Keratinocyte (primary cell): ENCODE measurements at regions not wholly inside any gene's neighbourhood (a gene's known extent, or its start where the extent isn't known, plus 50 kb on each side); places are given as distances from the start of the nearest gene placed in this dataset.

ENCODE experiments used
- DNase-seq: peaks from one replicate; pipeline ENCODE4 v3.0.0-alpha.2; 2011; ENCODE audit warnings: low read depth, missing footprints, low spot score
- FAIRE-seq: peaks from 2 replicates; lab custom pipeline; 2011; peaks lifted over from hg19 to GRCh38; lab: Jason Lieb, UNC
- H2AFZ ChIP-seq: 2 replicates; pipeline ENCODE4 v1.6.0; 2012; ENCODE audit warnings: low read length, control low read depth, inconsistent platforms; ENCODE audit not compliant: control insufficient read depth
- H3K27ac ChIP-seq: 2 replicates; pipeline ENCODE4 v1.5.1; 2011; ENCODE audit warnings: low read length; ENCODE audit not compliant: control insufficient read depth, insufficient read depth
- H3K27me3 ChIP-seq: 3 replicates; pipeline ENCODE4 v1.6.0; 2011; ENCODE audit warnings: low read length; ENCODE audit not compliant: control insufficient read depth, insufficient read depth; ENCODE audit errors: extremely low read depth
- H3K36me3 ChIP-seq, 2 experiments: 2 replicates in 1 of 2; 3 replicates in 1 of 2; pipeline ENCODE4 v1.5.1; 2011; ENCODE audit warnings: low read length in 2 of 2, mild to moderate bottlenecking in 1 of 2; ENCODE audit not compliant: control insufficient read depth in 2 of 2, insufficient read depth in 2 of 2; ENCODE audit errors: extremely low read depth in 1 of 2
- H3K4me1 ChIP-seq: 3 replicates; pipeline ENCODE4 v1.5.1; 2011; ENCODE audit warnings: low read length; ENCODE audit not compliant: control insufficient read depth, insufficient read depth; ENCODE audit errors: extremely low read depth
- H3K4me2 ChIP-seq: 3 replicates; pipeline ENCODE4 v1.6.0; 2011; ENCODE audit warnings: low read depth, low read length; ENCODE audit not compliant: control insufficient read depth, insufficient read depth; ENCODE audit errors: extremely low read depth
- H3K4me3 ChIP-seq, 3 experiments: fragments of 200-600 bp in 1 of 3; sonication (generic) in 1 of 3; 2 replicates in 2 of 3; 3 replicates in 1 of 3; pipeline ENCODE4 v1.5.1; 2011 to 2016; ENCODE audit warnings: low read length in 3 of 3, mild to moderate bottlenecking in 3 of 3, control low read depth in 2 of 3, inconsistent platforms in 1 of 3, low read depth in 1 of 3, mixed read lengths in 1 of 3, mixed run types in 1 of 3, moderate library complexity in 1 of 3; ENCODE audit not compliant: control insufficient read depth in 2 of 3, insufficient read depth in 2 of 3; ENCODE audit errors: extremely low read depth in 1 of 3
- H3K79me2 ChIP-seq: 2 replicates; pipeline ENCODE4 v1.6.0; 2012; ENCODE audit warnings: low read length; ENCODE audit not compliant: control insufficient read depth, insufficient read depth
- H3K9ac ChIP-seq: 3 replicates; pipeline ENCODE4 v1.6.0; 2011; ENCODE audit warnings: low read length; ENCODE audit not compliant: control insufficient read depth, insufficient read depth; ENCODE audit errors: extremely low read depth
- H3K9me1 ChIP-seq: 3 replicates; pipeline ENCODE4 v1.6.0; 2011; ENCODE audit warnings: low read length; ENCODE audit not compliant: control insufficient read depth, insufficient read depth; ENCODE audit errors: extremely low read depth
- H3K9me3 ChIP-seq: 2 replicates; pipeline ENCODE4 v1.5.1; 2012; ENCODE audit warnings: low read depth, low read length; ENCODE audit not compliant: control insufficient read depth
- H4K20me1 ChIP-seq: 3 replicates; pipeline ENCODE4 v1.6.0; 2011; ENCODE audit warnings: low read length; ENCODE audit not compliant: control insufficient read depth, insufficient read depth; ENCODE audit errors: extremely low read depth
- CTCF ChIP-seq, 3 experiments: IDR thresholded peaks in 1 of 3; conservative IDR thresholded peaks in 1 of 3; optimal IDR thresholded peaks in 1 of 3; 2 replicates in 2 of 3; 3 replicates in 1 of 3; pipeline versions ENCODE3 to v1.5.1; 2011; ENCODE audit warnings: low read length in 3 of 3, mild to moderate bottlenecking in 3 of 3, moderate library complexity in 2 of 3, control low read depth in 1 of 3, inconsistent platforms in 1 of 3; ENCODE audit not compliant: insufficient read depth in 2 of 3; ENCODE audit errors: extremely low read depth in 1 of 3
- EZH2 ChIP-seq: IDR thresholded peaks from one replicate; pipeline ENCODE4 v1.6.1; 2012; ENCODE audit warnings: inconsistent platforms, mild to moderate bottlenecking, low read length, moderate library complexity
- dilution Hi-C: fragments of 300-500 bp; cut with MboI; formaldehyde crosslinking; loops from one replicate; pipeline ENCODE4 v1.7.0; 2020; ENCODE audit warnings: low sequenced_read_pairs; ENCODE audit not compliant: extremely low pct_ligation_motif_present

GRCh38 chr14:106315436-106315835 lies 789.1 kb downstream of the TMEM121 start:
- H3K4me1 ChIP-seq: no peaks in the 10 kb centered on the region
- DNase-seq (no peak), FAIRE-seq (no peak)
- no peaks in the 10 kb centered on the region for H3K79me2 ChIP-seq
- TF ChIP-seq CTCF (optimal IDR thresholded peaks at IDR 0.05 in 1 of 3, IDR thresholded peaks at IDR 0.05 in 1 of 3, conservative IDR thresholded peaks at IDR 0.05 in 1 of 3; ENCODE audit: extremely low read depth in 1 of 3, insufficient read depth in 2 of 3, low read length in 3 of 3): no peak
- TF ChIP-seq EZH2: no peak
- no peak overlapping the region for H2AFZ ChIP-seq
- no peak overlapping the region for H3K27ac ChIP-seq
- H3K36me3 ChIP-seq: no peaks in the 10 kb centered on the region
- H3K9me1 ChIP-seq: no peaks in the 10 kb centered on the region
- H3K9me3 ChIP-seq: peaks cover 2% of the 10 kb centered on the region
- no peak overlapping the region for H3K4me2 ChIP-seq
- dilution Hi-C loops: no loop called here
- no peak overlapping the region for H3K4me3 ChIP-seq
- no peaks in the 10 kb centered on the region for H3K27me3 ChIP-seq
- no peaks in the 10 kb centered on the region for H4K20me1 ChIP-seq
- no peak overlapping the region for H3K9ac ChIP-seq

- Histone ChIP-seq H3K4me1 (no peaks in the 10 kb centered on the region), H3K4me2 (no peak overlapping the region), H3K27me3 (no peaks in the 10 kb centered on the region), H4K20me1 (no peaks in the 10 kb centered on the region), H3K9me1 (no peaks in the 10 kb centered on the region), H3K4me3 (no peak overlapping the region), H2AFZ (no peak overlapping the region), H3K9ac (no peak overlapping the region), H3K79me2 (no peaks in the 10 kb centered on the region), H3K9me3 (peaks cover 2% of the 10 kb centered on the region), H3K27ac (no peak overlapping the region), H3K36me3 (no peaks in the 10 kb centered on the region)
- dilution Hi-C loops: no loop called here
- FAIRE-seq: no peak
- no peak for DNase-seq
- TF ChIP-seq CTCF (optimal IDR thresholded peaks at IDR 0.05 in 1 of 3, IDR thresholded peaks at IDR 0.05 in 1 of 3, conservative IDR thresholded peaks at IDR 0.05 in 1 of 3; ENCODE audit: extremely low read depth in 1 of 3, insufficient read depth in 2 of 3, low read length in 3 of 3) (no peak), EZH2 (no peak)
These were observed 791.2 kb downstream of the TMEM121 start for GRCh38 chr14:106317593-106317992.
